OCI-LY3 (cell line): ENCODE measurements at regions not wholly inside any gene's neighbourhood (a gene's known extent, or its start where the extent isn't known, plus 50 kb on each side); places are given as distances from the start of the nearest gene placed in this dataset.

ENCODE experiments used
- EZH2phosphoT487 ChIP-seq: fragments of 200-600 bp; shearing (Covaris generic); IDR thresholded peaks from 2 replicates; pipeline ENCODE4 v1.6.1; 2018; ENCODE audit warnings: antibody characterized with exemption, mixed run types, low read depth
- TF ChIP-seq, protein P1 (sequence below): fragments of 200-600, 300-600 bp; sonication (generic); IDR thresholded peaks from 2 replicates; pipeline ENCODE4 v1.5.1; 2014; ENCODE audit warnings: antibody characterized with exemption, low read length, low read depth

- TF ChIP-seq, protein P1, sequence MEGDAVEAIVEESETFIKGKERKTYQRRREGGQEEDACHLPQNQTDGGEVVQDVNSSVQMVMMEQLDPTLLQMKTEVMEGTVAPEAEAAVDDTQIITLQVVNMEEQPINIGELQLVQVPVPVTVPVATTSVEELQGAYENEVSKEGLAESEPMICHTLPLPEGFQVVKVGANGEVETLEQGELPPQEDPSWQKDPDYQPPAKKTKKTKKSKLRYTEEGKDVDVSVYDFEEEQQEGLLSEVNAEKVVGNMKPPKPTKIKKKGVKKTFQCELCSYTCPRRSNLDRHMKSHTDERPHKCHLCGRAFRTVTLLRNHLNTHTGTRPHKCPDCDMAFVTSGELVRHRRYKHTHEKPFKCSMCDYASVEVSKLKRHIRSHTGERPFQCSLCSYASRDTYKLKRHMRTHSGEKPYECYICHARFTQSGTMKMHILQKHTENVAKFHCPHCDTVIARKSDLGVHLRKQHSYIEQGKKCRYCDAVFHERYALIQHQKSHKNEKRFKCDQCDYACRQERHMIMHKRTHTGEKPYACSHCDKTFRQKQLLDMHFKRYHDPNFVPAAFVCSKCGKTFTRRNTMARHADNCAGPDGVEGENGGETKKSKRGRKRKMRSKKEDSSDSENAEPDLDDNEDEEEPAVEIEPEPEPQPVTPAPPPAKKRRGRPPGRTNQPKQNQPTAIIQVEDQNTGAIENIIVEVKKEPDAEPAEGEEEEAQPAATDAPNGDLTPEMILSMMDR, result no peak
- no peak for TF ChIP-seq EZH2phosphoT487
Observed at GRCh38 chr6:142550310-142551063, 248.7 kb downstream of the ADGRG6 start.
